HFF-Myc (cell line): ENCODE measurements at regions not wholly inside any gene's neighbourhood (a gene's known extent, or its start where the extent isn't known, plus 50 kb on each side); places are given as distances from the start of the nearest gene placed in this dataset.

ENCODE experiments used
- DNase-seq: peaks from one replicate; pipeline ENCODE4 v3.0.0-alpha.2; 2011; ENCODE audit warnings: low read depth; ENCODE audit errors: extremely low read depth
- H3K4me3 ChIP-seq: replicated peaks from 2 replicates; pipeline ENCODE4 v1.5.1; 2011; ENCODE audit warnings: low read depth, mild to moderate bottlenecking, control low read depth, low read length
- CTCF ChIP-seq: IDR thresholded peaks from 2 replicates; pipeline ENCODE4 v1.5.1; 2012; ENCODE audit warnings: mild to moderate bottlenecking, low read depth, low read length, control low read depth; ENCODE audit errors: missing control alignments

GRCh38 chr2:173493874-173494273, 139.2 kb downstream of the CDCA7 start:
- no peak for TF ChIP-seq CTCF
- no peak for DNase-seq
- no peak overlapping the region for H3K4me3 ChIP-seq

GRCh38 chr2:173496746-173497145, 142.1 kb downstream of the CDCA7 start:
- TF ChIP-seq CTCF: no peak
- H3K4me3 ChIP-seq: no peak overlapping the region
- peak; percentile 50 for DNase-seq

- no peak for TF ChIP-seq CTCF
- H3K4me3 ChIP-seq: no peak overlapping the region
- no peak for DNase-seq
These were observed 146.3 kb downstream of the CDCA7 start for GRCh38 chr2:173500953-173501352.

- TF ChIP-seq CTCF: no peak
- no peak overlapping the region for H3K4me3 ChIP-seq
- no peak for DNase-seq
These were observed 147.6 kb downstream of the CDCA7 start for GRCh38 chr2:173502296-173502695.

- TF ChIP-seq CTCF: no peak
- no peak for DNase-seq
- H3K4me3 ChIP-seq: no peak overlapping the region
These were observed 156.7 kb downstream of the CDCA7 start for GRCh38 chr2:173511357-173511756.

GRCh38 chr2:173511942-173512341, 157.3 kb downstream of the CDCA7 start:
- no peak for TF ChIP-seq CTCF
- no peak for DNase-seq
- H3K4me3 ChIP-seq: no peak overlapping the region

GRCh38 chr2:173513107-173513727, 158.5 kb downstream of the CDCA7 start:
- TF ChIP-seq CTCF: no peak
- no peak overlapping the region for H3K4me3 ChIP-seq
- no peak for DNase-seq
